Activated CD4-positive, alpha-beta T cell treated with anti-CD3 and anti-CD28 coated beads, Interleukin-2, amount 50 U/mL, for 4 hours (primary cell): ENCODE measurements at regions not wholly inside any gene's neighbourhood (a gene's known extent, or its start where the extent isn't known, plus 50 kb on each side); places are given as distances from the start of the nearest gene placed in this dataset.
"Not testable (repeated sequence)": the region's sequence is repeated elsewhere in the genome, so short reads cannot be mapped to it uniquely, and the experiment has no call there.

Source experiments
- DNase-seq, 2 experiments: peaks; one replicate each; pipeline ENCODE4 v3.0.0-alpha.2; 2020

DNA sequence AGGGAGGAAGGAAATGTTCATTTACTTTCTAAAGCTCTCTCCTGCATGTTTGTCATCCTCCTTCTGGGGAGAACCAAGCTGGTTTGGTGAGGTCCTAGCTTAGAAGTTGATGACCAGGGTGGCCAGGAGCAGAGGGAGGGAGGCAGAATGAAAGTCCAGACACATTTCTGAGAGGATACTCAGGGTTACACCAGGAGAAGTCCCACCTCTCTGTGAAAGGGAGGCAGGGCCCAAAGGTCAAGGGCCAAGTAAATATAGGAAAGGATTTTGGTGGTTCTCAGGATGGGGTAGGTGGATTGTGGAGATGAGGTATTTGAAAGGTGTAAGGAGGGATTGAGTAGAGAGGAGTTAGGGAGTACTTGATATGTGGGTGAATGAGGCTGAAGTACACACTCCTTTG is 58.0 kb upstream of the FBXO11 start:
- no peak for DNase-seq

DNA sequence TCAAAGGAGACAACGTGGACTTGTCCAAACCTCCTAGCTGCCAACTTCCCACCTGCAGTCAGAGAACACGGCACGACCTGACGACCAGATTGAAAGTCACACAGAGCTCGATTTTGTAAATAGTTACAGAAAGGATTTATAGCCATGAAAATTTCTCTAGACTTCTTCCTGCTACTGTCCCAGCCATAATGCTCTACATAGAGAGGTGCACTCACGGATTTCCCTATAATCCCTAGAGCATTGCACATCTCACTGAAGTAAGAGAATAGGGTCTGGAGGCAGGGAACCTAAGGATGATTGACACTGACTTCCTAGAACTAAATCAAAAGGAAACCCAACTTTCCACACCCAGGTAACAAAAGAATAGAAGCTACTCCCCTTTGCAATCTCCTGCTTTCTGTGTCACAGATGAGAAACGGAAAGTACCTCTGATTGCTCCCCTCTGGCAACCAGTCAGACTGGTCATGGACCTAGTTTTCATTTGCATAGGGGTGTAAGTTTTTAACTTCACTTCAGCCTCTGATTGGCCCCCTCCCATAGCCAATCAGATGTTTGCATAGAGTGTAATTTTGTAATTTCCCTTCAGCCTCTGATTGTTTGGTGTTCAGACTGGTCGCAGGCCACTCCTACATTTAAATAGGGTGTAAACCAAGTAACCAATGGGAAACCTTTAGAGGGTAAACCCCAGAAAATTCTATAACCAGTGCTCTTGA is 58.6 kb upstream of the FBXO11 start:
- no peak for DNase-seq

DNA sequence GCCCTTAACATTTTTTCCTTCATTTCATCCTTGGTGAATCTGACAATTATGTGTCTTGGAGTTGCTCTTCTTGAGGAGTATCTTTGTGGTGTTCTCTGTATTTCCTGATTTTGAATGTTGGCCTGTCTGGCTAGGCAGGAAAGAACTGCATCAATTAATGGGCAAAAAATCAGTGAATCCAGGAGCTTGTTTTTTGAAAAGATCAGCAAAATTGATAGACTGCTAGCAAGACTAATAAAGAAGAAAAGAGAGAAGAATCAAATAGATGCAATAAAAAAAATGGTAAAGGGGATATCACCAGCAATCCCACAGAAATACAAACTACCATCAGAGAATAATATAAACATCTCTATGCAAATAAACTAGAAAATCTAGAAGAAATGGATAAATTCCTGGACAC is 70.4 kb upstream of the FBXO11 start:
- DNase-seq: not testable (repeated sequence)

DNA sequence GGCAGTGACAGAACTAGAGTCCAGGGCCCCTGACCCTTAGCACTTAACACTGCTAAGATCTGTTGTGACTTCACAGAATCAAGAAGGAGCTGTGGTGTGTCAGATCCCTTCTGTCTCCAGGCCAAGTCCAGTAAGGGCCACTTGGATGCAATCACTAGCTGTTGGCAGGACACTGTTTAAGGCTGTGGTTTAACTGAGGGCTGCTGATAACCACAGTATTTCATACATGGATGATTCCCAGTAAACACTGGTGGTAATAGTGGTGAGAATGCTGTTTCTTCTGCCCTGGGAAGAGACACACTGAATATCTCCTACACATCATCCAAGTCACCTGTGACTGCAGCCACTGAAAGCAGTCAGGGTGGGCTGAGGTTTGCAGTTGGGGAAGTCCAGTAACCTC is 77.7 kb upstream of the FBXO11 start:
- DNase-seq: no peak

DNA sequence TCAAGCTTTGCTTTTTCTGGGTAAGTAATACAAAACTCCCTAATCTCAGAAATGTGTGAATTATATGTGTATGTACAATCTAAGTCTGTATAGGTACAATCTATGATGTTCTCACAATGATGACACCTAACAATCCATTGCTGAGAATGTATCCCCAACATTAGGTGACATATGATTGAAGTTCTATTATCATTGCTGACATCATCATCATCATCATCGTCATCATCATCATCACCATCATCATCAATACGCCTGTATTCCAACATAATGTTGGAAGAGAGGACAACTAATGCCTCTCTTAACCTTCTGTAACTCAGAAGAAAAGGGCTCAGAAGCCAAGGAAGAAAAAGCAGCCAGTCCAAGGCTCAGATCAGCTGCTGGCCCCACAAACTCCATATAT is 84.2 kb upstream of the FBXO11 start:
- DNase-seq: no peak

DNA sequence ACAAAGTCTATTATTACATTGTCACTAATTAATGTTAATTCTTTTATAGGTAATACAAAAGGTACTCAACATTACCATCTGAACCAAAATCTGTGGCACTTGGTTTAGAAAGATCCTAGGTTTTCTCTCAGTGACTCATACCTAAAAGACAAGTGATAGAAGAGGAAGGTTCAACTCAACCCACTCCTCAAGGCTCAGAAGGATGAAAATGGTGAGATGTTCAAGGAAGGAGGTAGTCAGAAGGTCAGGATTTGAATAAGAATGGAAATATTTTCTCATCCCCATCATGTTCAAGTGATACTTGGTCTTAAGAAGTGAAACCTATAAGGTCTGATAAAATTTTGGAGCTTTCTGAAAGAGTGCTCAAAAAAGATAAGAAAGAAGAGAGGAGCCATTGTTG is 86.4 kb upstream of the FBXO11 start:
- DNase-seq: no peak

DNA sequence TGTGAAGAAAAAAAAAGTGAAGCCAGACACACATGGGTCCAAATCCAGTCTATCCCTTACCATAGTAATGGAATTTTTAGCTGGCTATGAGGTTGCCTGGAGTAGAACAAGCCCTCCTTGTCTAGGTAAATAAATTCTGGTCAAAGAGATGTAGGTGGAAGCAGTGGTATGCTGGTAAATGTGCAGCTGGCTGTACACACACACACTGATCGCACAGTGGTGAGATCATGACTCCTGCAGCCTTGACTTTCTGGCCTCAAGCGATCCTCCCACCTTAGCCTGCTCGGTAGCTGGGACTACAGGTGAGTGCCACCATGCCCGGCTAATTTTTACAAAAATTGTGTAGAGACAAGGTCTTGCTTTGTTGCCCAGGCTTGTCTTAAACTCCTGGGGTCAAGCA is 90.5 kb upstream of the FBXO11 start:
- DNase-seq: no peak

DNA sequence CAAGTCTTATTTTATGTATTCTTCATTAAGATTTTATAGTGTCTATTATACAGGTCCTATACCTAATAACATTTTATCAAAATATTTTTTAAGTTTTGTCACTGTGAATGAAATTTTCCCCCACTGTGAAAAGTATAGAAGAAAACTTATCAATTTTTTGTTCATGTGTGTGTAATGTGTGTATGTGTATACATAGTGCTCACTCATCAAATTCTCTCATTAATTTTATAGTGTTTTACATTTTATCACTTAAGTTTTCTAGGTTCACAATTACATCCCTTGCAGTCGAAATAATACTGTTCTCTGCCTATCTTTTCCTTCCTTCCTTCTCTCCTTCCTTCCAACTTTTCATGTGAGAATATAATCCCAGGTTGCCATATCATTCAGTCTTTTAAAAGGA is 93.2 kb upstream of the FBXO11 start:
- DNase-seq: no peak

DNA sequence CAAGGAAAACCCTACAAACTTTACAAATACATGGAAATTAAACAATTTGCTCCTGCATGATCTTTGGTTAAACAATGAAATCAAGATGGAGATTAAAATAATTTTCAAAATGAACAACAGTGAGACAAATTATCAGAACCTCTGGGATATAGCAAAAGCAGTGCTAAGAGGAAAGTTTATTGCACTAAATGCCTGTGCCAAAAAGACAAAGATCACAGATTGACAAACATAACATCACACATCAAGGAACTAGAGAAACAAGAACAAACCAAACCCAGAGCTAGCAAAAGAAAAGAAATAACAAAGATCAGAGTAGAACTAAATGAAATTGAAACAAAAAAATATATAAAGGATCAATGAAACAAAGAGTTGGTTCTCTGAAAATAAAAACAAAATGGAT is 95.2 kb upstream of the FBXO11 start:
- DNase-seq: no peak

DNA sequence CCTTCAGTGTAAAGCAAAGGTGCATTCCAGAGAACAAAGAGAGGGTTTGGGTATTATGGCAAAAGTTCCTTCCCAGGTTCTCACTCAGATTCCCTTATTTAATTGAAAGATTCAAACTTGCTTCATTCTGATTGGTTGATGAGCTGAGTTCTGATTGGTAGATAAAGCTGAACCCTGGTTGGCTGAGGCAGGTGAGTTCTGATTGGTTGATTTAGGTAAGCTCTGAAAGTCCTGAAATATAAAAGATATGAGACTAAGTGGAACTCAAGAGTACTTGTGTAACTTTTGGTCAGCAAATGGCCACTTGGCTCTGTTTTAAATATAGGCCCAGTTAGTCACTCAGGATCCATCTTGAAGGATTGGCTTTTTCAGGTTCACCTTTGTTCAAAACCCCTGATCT is 99.8 kb upstream of the FBXO11 start:
- DNase-seq: no peak

DNA sequence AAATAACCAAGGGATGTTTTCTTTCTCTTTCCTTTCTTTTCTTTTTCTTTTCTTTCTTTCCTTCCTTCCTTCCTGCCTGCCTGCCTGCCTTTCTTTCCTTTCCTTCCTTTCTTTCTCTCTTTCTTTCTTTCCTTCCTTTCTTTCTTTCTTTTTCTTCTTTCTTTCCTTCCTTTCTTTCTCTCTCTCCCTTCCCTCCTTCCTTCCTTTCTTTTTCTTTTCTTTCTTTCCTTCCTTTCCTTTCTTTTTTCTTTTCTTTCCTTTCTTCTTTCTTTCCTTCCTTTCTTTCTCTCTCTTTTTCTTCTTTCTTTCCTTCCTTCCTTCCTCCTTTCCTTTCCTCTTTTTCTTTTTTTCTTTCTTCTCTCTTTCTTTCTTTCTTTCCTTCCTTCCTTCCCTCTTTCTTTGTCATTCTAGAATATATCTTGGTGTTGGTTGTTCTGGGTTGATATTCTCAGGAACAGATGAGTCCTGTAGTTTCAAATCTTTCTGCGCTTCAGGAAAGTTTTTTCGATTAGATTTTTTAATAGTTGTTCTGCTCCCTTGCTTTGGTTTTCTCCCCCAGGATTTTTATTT is 101.5 kb upstream of the FBXO11 start:
- DNase-seq: no peak

DNA sequence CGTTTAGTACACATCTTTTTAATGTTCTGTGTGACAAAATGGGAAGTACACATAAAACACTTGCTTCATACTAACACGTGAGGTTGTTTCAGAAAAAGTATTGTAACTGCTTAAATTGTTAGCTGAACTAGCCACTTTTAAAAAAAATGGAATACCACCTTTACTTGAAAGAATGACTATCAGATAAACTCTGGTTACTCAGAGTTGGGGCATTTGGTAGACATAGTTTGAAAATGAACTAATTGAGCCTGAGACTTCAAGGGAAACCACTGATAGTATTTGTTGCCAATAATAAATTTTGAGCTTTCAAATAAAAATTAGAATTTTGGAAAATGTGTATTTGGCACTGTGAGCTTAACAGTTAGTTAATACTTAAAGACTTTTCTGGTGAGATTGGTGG is 103.0 kb upstream of the FBXO11 start:
- DNase-seq: no peak

DNA sequence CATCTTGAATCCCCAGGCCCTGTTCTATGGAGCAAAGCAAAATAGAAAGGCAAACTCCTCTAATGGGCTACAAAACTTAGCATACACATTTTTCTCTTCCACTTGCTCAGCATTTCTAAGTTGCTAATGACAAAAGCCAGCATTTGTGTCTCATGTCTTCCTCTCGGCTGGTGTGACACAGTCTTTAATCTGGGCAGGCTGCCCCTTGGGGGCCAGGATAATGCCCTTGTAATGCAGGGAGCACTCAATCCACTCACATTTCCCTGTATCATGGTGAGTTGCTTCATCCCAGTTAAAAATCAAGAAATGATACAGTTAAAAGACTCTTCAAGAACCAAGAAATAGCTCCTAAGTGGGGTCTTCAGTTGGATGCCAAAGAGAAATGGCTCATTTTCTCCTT is 109.1 kb upstream of the FBXO11 start:
- no peak for DNase-seq

DNA sequence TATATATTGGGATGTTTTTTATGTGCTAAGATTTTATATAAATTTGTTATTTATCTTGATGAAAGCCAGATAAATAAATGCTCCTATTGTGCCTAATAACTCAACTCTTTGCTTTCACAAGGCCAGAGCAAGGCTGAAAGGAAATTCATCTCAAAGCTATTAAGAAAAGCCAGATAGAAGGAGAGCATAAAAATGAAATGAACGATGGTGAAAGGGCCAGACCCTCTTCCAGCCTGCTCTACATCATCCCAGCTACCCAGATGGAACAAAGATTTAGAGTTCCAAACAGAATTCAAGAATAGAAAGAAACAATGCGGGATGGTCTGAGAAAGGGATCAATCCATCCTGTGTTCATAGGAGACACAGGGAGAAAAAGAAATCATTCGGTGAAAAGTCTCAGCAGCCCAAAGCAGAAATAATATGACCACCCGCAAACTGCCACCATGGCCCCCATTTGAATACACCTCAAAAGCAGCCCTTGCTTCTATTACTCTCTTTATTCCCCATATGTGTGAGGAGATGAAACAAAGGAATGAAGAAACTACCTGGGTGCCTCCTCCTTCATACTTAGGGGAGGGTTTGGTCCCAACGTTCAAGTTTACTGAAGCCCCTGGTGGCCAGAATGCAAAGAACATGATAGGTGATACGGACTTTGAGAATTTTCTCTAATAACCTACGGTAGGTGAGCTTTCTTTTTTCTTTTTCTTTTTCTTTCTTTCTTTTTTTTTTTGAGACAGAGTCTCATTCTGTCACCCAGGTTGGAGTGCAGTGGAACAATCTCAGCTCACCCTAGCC is 110.1 kb upstream of the FBXO11 start:
- no peak for DNase-seq

DNA sequence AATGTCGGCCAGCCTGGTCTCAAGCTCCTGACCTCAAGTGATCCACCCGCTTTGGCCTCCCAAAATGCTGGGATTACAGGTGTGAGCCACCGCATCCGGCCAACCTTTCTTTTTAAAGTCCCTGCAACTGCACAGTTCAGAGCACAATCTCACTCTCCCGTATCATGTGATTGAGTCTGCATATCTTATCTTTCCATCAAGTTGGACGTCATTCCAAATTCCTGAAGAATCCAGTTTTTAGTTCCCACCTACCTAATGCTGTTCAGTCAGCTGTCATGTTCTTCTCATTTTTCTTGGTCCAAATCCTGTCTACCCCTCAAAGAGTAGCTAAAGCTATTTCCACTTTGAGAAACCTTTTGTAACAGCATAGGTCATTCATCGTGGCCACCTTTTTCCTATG is 110.8 kb upstream of the FBXO11 start:
- DNase-seq: no peak

DNA sequence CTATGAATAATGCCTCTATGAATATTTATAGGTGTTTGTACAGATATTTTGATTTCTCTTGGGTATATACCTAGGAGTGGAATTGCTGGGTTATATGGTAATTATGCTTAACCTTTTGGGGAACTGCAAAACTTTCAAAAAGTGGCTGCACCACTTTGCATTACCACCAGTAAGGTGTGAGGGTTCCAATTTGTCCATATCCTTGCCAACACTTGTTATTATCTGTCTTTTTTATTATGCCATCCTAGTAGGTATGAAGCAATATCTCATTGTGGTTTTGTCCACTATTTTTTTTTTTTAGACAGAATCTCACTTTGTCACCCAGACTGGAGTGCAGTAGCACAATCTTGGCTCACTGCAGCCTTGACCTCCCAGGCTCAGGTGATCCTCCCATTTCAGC is 112.2 kb upstream of the FBXO11 start:
- DNase-seq: no peak

DNA sequence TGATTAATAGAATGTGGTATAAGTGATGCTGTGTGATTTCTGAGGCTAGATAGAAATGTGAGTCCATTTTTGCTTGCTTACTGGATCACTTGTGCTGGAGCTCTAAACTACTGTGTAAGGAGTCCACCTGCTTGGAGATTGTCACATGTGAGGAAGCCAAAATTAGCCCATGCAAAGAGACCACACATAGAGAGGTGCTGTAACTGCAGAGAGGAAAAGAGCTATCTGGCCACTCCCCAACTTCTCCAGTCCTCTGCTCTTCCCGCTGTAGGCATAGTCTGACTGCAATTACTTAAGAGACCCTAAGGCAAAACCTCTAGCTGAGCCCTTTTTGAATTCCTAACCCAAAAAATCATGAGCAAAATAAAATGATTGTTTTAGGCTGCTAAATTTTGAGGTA is 120.6 kb upstream of the FBXO11 start:
- DNase-seq: no peak

DNA sequence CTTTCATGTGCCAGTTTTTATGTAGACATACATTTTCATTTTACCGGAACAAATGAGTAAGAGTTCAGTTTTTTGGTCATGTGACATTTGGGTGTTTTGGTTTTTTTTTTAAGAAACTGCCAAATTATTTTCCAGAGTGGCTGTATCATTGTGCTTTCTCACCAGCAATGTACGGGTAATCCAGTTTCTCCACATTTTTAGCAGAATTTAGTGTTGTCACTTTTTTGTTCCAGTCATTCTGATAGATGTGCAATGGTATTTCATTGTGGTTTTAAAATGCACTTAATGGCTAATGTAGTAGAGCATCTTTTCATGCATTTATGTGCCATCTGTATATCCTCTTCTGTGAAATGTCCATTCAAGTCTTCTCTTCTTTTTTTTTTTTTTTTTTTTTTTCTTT is 126.5 kb upstream of the FBXO11 start:
- DNase-seq: no peak

DNA sequence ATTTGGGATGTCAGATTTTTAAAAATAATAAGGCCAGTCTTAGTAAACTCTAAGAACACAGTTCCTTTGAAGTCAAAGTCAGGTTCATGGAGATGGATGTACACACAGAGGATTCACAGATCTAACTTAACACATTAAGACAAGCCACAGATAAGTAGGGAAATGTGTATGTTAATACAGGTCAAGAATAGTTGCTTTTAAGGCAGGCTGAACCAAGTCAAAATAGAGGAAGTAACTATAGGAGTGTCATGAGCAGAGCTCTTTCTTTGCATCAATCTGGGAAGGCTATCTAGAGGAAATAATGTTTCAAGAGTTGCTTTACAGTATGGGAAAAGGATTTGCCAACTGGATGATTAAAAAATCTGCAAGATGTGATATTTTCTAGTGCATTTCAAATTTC is 128.0 kb upstream of the FBXO11 start:
- no peak for DNase-seq

DNA sequence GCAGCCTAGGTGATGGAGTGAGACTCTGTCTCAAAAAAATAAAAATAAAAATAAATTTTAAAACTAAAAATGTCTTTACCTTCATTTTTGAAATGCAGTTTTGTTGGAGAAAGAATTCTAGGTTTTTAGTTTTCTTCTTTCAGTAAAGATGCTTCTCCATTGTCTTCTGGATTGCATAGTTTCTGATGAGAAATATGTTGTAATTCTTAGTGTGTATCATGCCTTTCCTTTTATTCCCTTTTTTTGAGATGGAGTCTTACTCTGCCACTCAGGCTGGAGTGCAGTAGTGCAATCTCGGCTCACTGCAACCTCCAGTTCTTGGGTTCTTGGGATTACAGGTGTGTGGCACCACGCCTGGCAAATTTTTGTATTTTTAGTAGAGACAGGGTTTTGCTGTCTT is 130.0 kb upstream of the FBXO11 start:
- no peak for DNase-seq

DNA sequence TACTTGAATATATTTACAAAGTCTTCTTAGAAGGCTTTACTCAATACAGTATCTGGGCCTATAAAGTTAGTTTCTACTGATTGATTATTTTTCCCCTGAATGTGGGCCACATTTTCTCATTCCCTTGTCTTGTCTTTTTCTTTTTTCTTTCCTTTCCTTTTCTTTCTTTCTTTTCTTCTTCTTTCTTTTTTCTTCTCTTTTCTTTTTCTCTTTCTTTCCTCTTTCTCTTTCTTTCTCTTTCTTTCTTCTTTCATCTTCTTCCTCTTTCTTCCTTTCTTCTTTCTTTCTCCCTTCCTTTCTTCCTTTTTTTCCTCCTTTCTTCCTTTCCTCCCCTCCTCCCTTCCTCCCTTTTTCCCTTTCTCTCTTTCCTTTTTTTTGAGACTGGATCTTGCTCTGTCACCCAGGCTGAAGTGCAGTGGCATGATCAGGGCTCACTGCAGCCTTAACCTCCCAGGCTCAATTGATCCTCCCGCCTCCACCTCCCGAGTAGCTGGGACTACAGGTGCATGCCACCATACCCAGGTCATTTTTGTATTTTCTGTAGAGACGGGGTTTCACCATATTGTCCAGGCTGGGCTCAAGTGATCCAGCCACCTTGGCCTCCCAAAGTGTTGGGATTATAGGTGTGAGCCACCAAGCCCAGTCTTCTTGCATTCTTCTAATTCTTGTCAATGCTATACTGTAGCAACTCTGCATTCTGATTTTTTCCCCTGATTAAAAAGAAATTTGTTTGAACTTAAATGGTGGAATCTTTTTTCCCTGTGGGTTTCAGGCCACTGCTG is 133.1 kb upstream of the FBXO11 start:
- DNase-seq: no peak

DNA sequence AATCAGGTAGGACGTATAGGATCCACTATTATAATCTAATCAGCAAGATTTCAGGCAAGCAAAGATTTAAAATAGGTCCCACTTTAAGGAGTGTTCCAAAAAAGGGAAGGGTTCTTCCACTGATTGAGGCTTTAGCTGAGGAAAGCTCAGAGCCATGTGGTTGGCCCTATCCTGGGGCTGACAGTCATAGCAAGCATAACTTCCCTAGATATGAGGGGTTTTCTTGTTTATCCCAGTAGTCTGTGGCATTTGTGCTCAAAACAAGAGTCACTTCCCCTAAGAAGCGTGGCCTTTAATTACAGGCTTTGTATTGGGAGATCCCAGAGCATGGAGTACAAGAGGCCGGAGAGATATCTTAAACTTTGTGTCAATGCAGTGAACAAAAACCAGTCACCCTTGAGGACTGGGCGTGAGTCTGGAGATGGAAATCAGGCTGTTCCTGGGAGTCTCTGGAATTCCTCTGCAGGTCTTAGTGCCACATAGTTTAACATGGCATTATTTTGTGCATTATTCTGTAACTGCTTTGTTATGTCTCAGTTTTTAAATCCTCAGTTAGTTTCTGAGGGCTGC is 136.9 kb upstream of the FBXO11 start:
- DNase-seq: no peak

DNA sequence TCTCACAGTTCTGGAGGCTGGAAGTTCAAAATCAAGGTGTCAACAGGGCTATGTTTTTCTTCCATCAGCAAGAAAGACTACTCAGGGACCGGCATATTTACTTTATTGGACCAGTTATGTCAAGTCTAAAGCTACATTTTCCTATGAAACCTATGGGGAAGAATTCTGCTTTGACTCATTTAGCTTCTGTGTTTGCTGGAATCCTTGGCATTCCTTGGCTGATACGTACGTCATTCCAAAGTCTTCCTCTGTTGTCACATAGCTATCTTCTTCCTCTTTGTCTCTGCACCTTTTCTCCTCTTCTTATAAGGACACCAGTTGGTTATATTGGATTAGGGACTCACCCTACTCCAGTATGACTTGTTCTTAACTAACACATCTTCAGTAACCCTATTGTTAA is 137.4 kb upstream of the FBXO11 start:
- DNase-seq: no peak
